ENCODE measurements at regions not wholly inside any gene's neighbourhood (a gene's known extent, or its start where the extent isn't known, plus 50 kb on each side); places are given as distances from the start of the nearest gene placed in this dataset.

DNA sequence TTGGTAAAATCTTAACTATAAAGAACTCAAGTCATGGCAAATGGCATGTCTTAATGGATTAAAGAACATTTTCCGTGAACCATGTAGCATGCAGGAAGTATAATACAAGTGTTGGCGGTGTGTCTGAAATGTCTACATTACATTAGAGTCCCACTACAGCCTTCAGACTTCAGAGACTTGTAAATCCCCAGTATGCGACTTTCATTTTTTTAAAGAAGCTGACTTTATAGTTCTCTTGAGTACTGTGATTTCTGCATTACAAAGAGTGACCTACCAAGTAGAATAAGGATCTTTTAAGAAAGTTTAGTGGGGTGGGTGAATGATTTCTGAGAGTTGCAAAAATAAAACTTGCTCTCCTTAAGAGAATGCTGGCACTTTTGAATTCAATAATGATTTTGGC, 140.7 kb upstream of the FN1 start:
- no peaks in the 10 kb centered on the region for H3K27me3 ChIP-seq
- no peaks in the 10 kb centered on the region for H3K4me1 ChIP-seq
- H3K27ac ChIP-seq: no peak overlapping the region
- no peak for DNase-seq
- no peak overlapping the region for H3K4me3 ChIP-seq (replicated peaks in 1 of 3)
- WGBS, 2 donors: 92 to 93% methylated on average over 3 of the region's 3 CpGs
- no peaks in the 10 kb centered on the region for H3K36me3 ChIP-seq
- no peak for TF ChIP-seq POLR2A (IDR thresholded peaks at IDR 0.05)
- TF ChIP-seq, protein P1, sequence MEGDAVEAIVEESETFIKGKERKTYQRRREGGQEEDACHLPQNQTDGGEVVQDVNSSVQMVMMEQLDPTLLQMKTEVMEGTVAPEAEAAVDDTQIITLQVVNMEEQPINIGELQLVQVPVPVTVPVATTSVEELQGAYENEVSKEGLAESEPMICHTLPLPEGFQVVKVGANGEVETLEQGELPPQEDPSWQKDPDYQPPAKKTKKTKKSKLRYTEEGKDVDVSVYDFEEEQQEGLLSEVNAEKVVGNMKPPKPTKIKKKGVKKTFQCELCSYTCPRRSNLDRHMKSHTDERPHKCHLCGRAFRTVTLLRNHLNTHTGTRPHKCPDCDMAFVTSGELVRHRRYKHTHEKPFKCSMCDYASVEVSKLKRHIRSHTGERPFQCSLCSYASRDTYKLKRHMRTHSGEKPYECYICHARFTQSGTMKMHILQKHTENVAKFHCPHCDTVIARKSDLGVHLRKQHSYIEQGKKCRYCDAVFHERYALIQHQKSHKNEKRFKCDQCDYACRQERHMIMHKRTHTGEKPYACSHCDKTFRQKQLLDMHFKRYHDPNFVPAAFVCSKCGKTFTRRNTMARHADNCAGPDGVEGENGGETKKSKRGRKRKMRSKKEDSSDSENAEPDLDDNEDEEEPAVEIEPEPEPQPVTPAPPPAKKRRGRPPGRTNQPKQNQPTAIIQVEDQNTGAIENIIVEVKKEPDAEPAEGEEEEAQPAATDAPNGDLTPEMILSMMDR (IDR thresholded peaks at IDR 0.05): no peak
- intact Hi-C loops (cut with DNase I): no loop called here
- no peaks in the 10 kb centered on the region for H3K9me3 ChIP-seq

DNA sequence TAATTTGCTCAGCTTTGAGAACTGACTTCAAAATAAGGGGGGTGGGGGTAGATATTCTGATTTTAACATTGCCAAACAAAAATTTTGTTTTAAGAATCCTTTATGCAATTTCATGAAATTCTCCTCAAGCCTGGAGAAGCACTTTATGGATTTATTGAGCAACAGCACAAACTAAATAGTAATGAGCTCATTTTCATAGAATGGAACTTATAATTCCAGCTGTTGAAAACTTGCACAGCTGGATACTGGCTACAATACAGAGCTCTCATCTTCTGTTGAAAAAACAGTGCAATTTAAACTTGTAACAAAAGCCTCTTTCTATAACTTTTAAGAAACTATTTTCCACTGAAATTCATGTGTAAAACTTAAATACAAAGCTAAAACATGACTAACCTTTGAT, 137.6 kb upstream of the FN1 start:
- no peaks in the 10 kb centered on the region for H3K36me3 ChIP-seq
- H3K4me1 ChIP-seq: no peaks in the 10 kb centered on the region
- intact Hi-C loops (cut with DNase I): no loop called here
- H3K4me3 ChIP-seq (replicated peaks in 1 of 3): no peak overlapping the region
- no peak overlapping the region for H3K27ac ChIP-seq
- TF ChIP-seq, protein P1 (IDR thresholded peaks at IDR 0.05): no peak
- TF ChIP-seq POLR2A (IDR thresholded peaks at IDR 0.05): no peak
- H3K27me3 ChIP-seq: no peaks in the 10 kb centered on the region
- DNase-seq: no peak
- H3K9me3 ChIP-seq: no peaks in the 10 kb centered on the region

DNA sequence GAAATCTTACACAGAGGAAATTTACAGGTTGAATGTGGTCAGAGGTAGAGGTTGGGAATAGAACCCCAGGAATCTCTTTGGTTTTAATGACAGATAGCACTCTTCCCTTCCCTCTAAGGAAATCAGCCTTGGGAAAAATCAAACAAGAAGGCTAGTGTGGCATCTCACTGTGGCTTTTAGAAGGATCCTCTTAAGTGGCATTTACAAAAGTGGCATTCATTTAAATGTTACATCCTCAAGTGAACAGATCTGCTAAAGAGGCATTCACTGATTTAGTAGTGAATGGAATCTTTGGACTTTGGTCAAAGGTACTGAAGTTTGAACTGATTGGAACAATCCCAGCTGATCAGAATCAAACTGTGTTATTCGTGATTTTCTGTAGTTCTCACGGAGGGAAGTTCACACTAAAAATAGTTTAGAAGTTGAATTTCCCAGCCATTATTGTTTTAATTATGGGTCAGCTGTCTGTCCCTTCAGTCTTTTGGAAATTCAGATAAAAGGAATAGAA, 136.5 kb upstream of the FN1 start:
- Histone ChIP-seq H3K4me3 (replicated peaks in 1 of 3) (no peak overlapping the region), H3K27ac (no peak overlapping the region), H3K27me3 (no peaks in the 10 kb centered on the region), H3K4me1 (no peaks in the 10 kb centered on the region), H3K36me3 (no peaks in the 10 kb centered on the region), H3K9me3 (no peaks in the 10 kb centered on the region)
- intact Hi-C loops (cut with DNase I): no loop called here
- 60 to 65% methylated on average over 2 of the region's 2 CpGs for WGBS, 2 donors
- no peak for DNase-seq
- no peak for TF ChIP-seq POLR2A (IDR thresholded peaks at IDR 0.05)
- TF ChIP-seq, protein P1 (IDR thresholded peaks at IDR 0.05): no peak

DNA sequence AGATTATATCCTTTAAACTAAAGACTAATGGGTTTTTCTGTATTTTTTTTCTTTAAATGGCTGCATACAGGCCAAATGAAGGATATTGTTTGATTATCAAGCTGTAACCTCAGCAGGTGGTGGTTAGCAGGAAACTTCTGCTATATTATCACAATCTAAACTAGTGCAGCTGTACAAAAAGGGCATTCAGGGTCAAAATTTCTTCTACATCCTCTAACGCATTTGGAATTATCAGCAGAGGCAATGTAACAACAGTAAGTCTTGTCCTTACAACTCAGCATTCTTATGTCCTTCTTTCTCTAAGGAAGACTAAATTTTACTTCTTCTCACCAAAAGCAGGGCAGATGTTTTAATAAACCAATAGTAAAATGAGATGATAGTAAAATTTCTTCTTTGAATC, 135.8 kb upstream of the FN1 start:
- Histone ChIP-seq H3K4me1 (no peaks in the 10 kb centered on the region), H3K27me3 (no peaks in the 10 kb centered on the region), H3K36me3 (no peaks in the 10 kb centered on the region), H3K27ac (no peak overlapping the region), H3K9me3 (no peaks in the 10 kb centered on the region), H3K4me3 (replicated peaks in 1 of 3) (no peak overlapping the region)
- intact Hi-C loops (cut with DNase I): no loop called here
- WGBS, 2 donors: 68 to 74% methylated on average over 1 of the region's 1 CpG
- DNase-seq: no peak
- TF ChIP-seq POLR2A (IDR thresholded peaks at IDR 0.05): no peak
- TF ChIP-seq, protein P1 (IDR thresholded peaks at IDR 0.05): no peak

DNA sequence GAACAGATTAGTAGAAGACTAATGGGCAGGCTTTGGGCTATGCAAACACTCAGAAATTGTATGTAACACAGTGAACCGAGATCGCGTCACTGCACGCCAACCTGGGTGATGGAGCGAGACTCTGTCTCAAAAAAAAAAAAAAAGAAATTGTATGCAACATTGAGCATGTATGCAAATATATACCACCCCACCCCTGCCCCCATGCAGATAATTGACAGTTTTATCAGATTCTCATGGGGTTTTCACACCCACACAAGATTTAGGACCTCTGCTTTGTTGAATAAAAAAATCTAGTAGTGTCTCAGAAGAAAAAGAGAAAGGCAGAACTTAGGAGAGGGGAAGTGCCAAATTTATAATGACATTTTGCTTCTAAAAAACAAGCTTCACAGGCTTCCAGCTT, 131.6 kb upstream of the FN1 start:
- TF ChIP-seq POLR2A (IDR thresholded peaks at IDR 0.05): no peak
- TF ChIP-seq, protein P1 (IDR thresholded peaks at IDR 0.05): no peak
- 95 to 96% methylated on average over 5 of the region's 5 CpGs for WGBS, 2 donors

More for the DNA sequence above, 131.6 kb upstream of the FN1 start:
- Histone ChIP-seq H3K4me1 (no peaks in the 10 kb centered on the region), H3K27ac (no peak overlapping the region), H3K9me3 (no peaks in the 10 kb centered on the region), H3K36me3 (no peaks in the 10 kb centered on the region), H3K27me3 (no peaks in the 10 kb centered on the region), H3K4me3 (replicated peaks in 1 of 3) (no peak overlapping the region)
- DNase-seq: no peak
- intact Hi-C loops (cut with DNase I): no loop called here
